CD4-positive, alpha-beta memory T cell (primary cell): ENCODE measurements at regions not wholly inside any gene's neighbourhood (a gene's known extent, or its start where the extent isn't known, plus 50 kb on each side); places are given as distances from the start of the nearest gene placed in this dataset.
"Not testable (repeated sequence)": the region's sequence is repeated elsewhere in the genome, so short reads cannot be mapped to it uniquely, and the experiment has no call there.

Source experiments
- CTCF ChIA-PET: fragments of 350-600 bp; sonication (Branson Sonifier 250); formaldehyde crosslinking; loops from one replicate; lab custom pipeline; 2021; ENCODE audit warnings: inconsistent platforms; ENCODE audit not compliant: partially characterized antibody; lab: Charles Lee
- POLR2A ChIA-PET: fragments of 350-600 bp; sonication (Branson Sonifier 250); formaldehyde crosslinking; loops from one replicate; lab custom pipeline; 2021; ENCODE audit not compliant: partially characterized antibody; lab: Charles Lee
- DNase-seq, 5 donors: peaks; one replicate each; pipeline versions ENCODE4 v3.0.0 to v3.0.0-alpha.2; 2020 to 2022; ENCODE audit warnings: mixed read lengths in 1 of 5
- H3K27ac ChIP-seq: one replicate; pipeline ENCODE4 v1.7.0; 2013; ENCODE audit warnings: low read depth, low read length
- H3K27me3 ChIP-seq: 2 replicates; pipeline ENCODE4 v1.7.0; 2013; ENCODE audit warnings: mild to moderate bottlenecking, low read length, moderate library complexity; ENCODE audit not compliant: insufficient read depth
- H3K36me3 ChIP-seq: 2 replicates; pipeline ENCODE4 v1.7.0; 2013; ENCODE audit warnings: mild to moderate bottlenecking, low read length, moderate library complexity; ENCODE audit not compliant: insufficient read depth
- H3K4me1 ChIP-seq: 2 replicates; pipeline ENCODE4 v1.7.0; 2013; ENCODE audit warnings: mild to moderate bottlenecking, low read length, moderate library complexity; ENCODE audit not compliant: insufficient read depth
- H3K4me3 ChIP-seq, 2 donors: one replicate each; pipeline ENCODE4 v1.7.0; 2013; ENCODE audit warnings: low read length in 2 of 2, mild to moderate bottlenecking in 1 of 2
- H3K9me3 ChIP-seq, 2 donors: one replicate each; pipeline ENCODE4 v1.7.0; 2013; ENCODE audit warnings: low read length in 2 of 2, control low read depth in 1 of 2; ENCODE audit not compliant: control insufficient read depth in 1 of 2
- H3K27ac Mint-ChIP-seq, 7 donors: one replicate each; pipeline ENCODE4 v1.8.0; 2020 to 2021; ENCODE audit warnings: mixed read lengths in 7 of 7, mild to moderate bottlenecking in 6 of 7, inconsistent platforms in 3 of 7, moderate library complexity in 3 of 7
- H3K27me3 Mint-ChIP-seq, 2 donors: one replicate each; pipeline ENCODE4 v1.8.0; 2020 to 2021; ENCODE audit warnings: mixed read lengths in 2 of 2
- H3K36me3 Mint-ChIP-seq, 2 donors: one replicate each; pipeline ENCODE4 v1.8.0; 2020 to 2021; ENCODE audit warnings: mixed read lengths in 2 of 2, inconsistent platforms in 1 of 2, mild to moderate bottlenecking in 1 of 2
- H3K4me1 Mint-ChIP-seq, 4 donors: one replicate each; pipeline ENCODE4 v1.8.0; 2020 to 2021; ENCODE audit warnings: mixed read lengths in 4 of 4, mild to moderate bottlenecking in 1 of 4
- H3K4me3 Mint-ChIP-seq, 8 donors: one replicate each; pipeline ENCODE4 v1.8.0; 2020 to 2021; ENCODE audit warnings: mixed read lengths in 8 of 8, mild to moderate bottlenecking in 7 of 8, moderate library complexity in 6 of 8, inconsistent platforms in 3 of 8
- H3K9me3 Mint-ChIP-seq, 8 donors: one replicate each; pipeline ENCODE4 v1.8.0; 2020 to 2021; ENCODE audit warnings: mixed read lengths in 8 of 8, mild to moderate bottlenecking in 5 of 8, inconsistent platforms in 3 of 8, moderate library complexity in 1 of 8
- intact Hi-C: fragments of 100-400 bp; cut with micrococcal nuclease; formaldehyde crosslinking; loops from one replicate; pipeline ENCODE4 v1.15.1; 2023

GRCh38 chr2:125398738-125399524 is 1257.0 kb upstream of the GYPC start:
- Mint-ChIP-seq H3K27me3 (no peaks in the 10 kb centered on the region), H3K4me1 (no peaks in the 10 kb centered on the region), H3K4me3 (no peak overlapping the region), H3K36me3 (no peaks in the 10 kb centered on the region), H3K27ac (no peak overlapping the region), H3K9me3 (peaks cover 3 to 27% (median 4%) of the 10 kb centered on the region in 8 donors)
- Histone ChIP-seq H3K9me3 (no peaks in the 10 kb centered on the region), H3K36me3 (no peaks in the 10 kb centered on the region), H3K4me1 (no peaks in the 10 kb centered on the region), H3K27ac (no peak overlapping the region), H3K4me3 (no peak overlapping the region), H3K27me3 (no peaks in the 10 kb centered on the region)
- ChIA-PET POLR2A (no interaction called here), CTCF (no interaction called here)
- no peak for DNase-seq
- intact Hi-C loops, result no loop called here

DNA sequence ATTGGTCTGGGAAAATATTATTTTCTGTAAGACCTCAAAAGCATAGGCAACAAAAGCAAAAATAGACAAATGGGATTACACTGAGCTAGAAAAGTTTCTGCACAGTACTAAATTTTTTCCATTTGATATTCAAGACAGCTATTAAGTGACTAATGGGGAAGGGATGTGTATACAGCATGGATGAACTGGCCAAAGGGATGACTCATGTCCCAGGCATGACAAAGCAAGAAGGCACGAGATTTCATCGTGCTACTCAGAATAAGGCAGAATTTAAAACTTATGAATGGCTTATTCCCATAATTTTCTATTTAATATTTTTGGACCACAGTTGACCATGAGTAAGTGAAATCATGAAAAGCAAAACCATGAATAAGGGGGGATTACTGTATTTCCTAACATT is 1250.1 kb upstream of the GYPC start:
- no peaks in the 10 kb centered on the region for H3K9me3 ChIP-seq
- intact Hi-C loops, result no loop called here
- ChIA-PET CTCF (no interaction called here), POLR2A (no interaction called here)
- Mint-ChIP-seq H3K4me3 (no peak overlapping the region), H3K27ac (no peak overlapping the region), H3K36me3 (no peaks in the 10 kb centered on the region), H3K4me1 (no peaks in the 10 kb centered on the region), H3K27me3 (no peaks in the 10 kb centered on the region), H3K9me3 (peaks cover 0 to 14% (median 6%) of the 10 kb centered on the region in 8 donors)
- no peak for DNase-seq
- H3K4me3 ChIP-seq, result no peak overlapping the region
- no peaks in the 10 kb centered on the region for H3K36me3 ChIP-seq
- H3K4me1 ChIP-seq, result no peaks in the 10 kb centered on the region
- H3K27ac ChIP-seq, result no peak overlapping the region
- H3K27me3 ChIP-seq, result no peaks in the 10 kb centered on the region

DNA sequence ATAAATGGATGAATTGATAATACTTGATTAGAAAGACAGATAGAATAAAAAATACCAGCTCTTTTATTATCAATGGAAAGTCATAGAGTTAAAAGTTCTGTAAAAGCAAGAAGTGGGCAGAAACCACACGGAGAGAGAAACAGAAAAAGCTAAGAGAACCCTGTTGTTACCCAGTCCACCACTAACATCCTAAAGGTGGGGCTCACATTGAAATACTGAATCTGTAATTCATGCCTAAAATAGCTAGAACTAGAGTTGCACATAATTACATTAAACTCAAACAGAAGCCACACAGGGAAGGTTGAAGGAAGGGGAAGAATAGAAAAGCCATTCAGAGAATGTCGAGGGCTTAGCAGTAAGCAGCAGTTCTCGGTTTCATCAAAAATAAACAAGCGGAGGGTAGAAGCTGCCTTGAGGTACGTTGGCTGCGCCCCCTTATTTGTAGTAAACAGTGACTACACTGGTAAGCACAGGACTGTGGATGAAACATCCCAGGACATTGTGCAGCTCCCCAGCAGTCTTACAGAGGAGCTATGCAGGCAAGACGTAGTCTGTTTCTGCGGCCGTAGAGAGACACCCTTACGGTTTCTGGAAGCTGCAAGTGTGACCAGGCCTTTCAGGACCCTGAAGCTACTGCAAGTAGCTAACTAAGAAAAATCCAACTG is 1247.0 kb upstream of the GYPC start:
- Histone ChIP-seq H3K4me1 (no peaks in the 10 kb centered on the region), H3K9me3 (no peaks in the 10 kb centered on the region), H3K27me3 (no peaks in the 10 kb centered on the region), H3K27ac (no peak overlapping the region), H3K4me3 (no peak overlapping the region), H3K36me3 (no peaks in the 10 kb centered on the region)
- Mint-ChIP-seq H3K4me3 (no peak overlapping the region), H3K4me1 (no peaks in the 10 kb centered on the region), H3K9me3 (peaks cover 0 to 10% (median 3%) of the 10 kb centered on the region in 8 donors), H3K27ac (no peak overlapping the region), H3K36me3 (no peaks in the 10 kb centered on the region), H3K27me3 (no peaks in the 10 kb centered on the region)
- intact Hi-C loops, result no loop called here
- CTCF ChIA-PET, result no interaction called here
- no peak for DNase-seq
- POLR2A ChIA-PET, result no interaction called here

- Histone ChIP-seq H3K36me3 (no peaks in the 10 kb centered on the region), H3K27ac (no peak overlapping the region), H3K4me1 (no peaks in the 10 kb centered on the region), H3K4me3 (no peak overlapping the region), H3K9me3 (no peaks in the 10 kb centered on the region), H3K27me3 (no peaks in the 10 kb centered on the region)
- peaks cover 0 to 12% (median 5%) of the 10 kb centered on the region in 8 donors for H3K9me3 Mint-ChIP-seq
- intact Hi-C loops, result no loop called here
- H3K4me3 Mint-ChIP-seq, result no peak overlapping the region
- no peaks in the 10 kb centered on the region for H3K36me3 Mint-ChIP-seq
- H3K27me3 Mint-ChIP-seq, result no peaks in the 10 kb centered on the region
- no peak overlapping the region for H3K27ac Mint-ChIP-seq
- no peak for DNase-seq
- no peaks in the 10 kb centered on the region for H3K4me1 Mint-ChIP-seq
- ChIA-PET CTCF (no interaction called here), POLR2A (no interaction called here)
These were observed 1237.5 kb upstream of the GYPC start for GRCh38 chr2:125418483-125418882.

DNA sequence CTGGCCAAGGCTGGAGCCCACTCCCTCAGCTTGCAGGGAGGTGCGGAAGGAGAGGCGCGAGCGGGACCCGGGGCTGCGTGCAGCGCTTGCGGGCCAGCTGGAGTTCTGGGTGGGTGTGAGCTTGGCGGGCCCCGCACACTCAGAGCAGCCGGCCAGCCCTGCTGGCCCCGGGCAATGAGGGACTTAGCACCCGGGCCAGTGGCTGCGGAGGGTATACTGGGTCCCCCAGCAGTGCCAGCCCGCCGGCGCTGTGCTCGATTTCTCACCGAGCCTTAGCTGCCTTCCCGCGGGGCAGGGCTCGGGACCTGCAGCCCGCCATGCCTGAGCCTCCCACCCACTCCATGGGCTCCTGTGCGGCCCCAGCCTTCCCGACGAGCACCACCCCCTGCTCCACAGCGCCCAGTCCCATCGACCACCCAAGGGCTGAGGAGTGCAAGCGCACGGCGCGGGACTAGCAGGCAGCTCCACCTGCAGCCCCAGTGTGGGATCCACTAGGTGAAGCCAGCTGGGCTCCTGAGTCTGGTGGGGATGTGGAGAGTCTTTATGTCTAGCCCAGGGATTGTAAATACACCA is 1233.7 kb upstream of the GYPC start:
- DNase-seq, H3K4me3 ChIP-seq, CTCF ChIA-PET, POLR2A ChIA-PET, intact Hi-C loops, H3K4me3 Mint-ChIP-seq, H3K4me1 ChIP-seq, H3K36me3 Mint-ChIP-seq, H3K27ac ChIP-seq, H3K9me3 ChIP-seq, H3K27me3 Mint-ChIP-seq, H3K27me3 ChIP-seq, H3K27ac Mint-ChIP-seq, H3K4me1 Mint-ChIP-seq, H3K36me3 ChIP-seq: not testable (repeated sequence)
- peaks cover 0 to 12% (median 5%) of the 10 kb centered on the region in 8 donors for H3K9me3 Mint-ChIP-seq

DNA sequence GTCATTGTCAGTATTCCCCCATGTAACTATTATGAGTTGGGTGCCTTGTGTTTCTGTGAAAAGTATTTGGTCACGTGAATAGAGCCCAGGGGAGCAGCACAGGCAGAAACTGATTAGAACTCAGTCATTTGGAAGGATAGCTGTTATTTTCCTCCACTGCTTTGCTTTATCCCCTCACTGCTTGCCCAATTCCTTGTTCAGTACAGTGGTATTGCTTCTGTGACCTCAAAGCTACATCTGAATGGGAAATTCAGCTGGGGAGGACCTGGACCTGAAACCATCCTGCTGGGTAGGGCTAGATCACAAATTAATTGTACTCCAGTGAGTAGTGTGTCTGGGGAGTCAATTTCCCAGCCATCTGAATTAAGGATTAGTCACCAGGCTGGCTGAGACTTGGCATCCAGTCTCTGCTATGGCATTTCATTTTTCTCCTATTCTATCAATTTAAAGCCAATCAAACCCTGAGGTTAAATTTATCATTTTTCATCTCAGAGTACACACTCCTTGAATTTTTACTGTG is 1231.6 kb upstream of the GYPC start:
- no peaks in the 10 kb centered on the region for H3K36me3 ChIP-seq
- H3K4me3 ChIP-seq, result no peak overlapping the region
- no peak for DNase-seq
- CTCF ChIA-PET, result no interaction called here
- peaks cover 0 to 11% (median 5%) of the 10 kb centered on the region in 8 donors for H3K9me3 Mint-ChIP-seq
- no peaks in the 10 kb centered on the region for H3K9me3 ChIP-seq
- intact Hi-C loops, result no loop called here
- no peaks in the 10 kb centered on the region for H3K27me3 ChIP-seq
- H3K27ac Mint-ChIP-seq, result no peak overlapping the region
- POLR2A ChIA-PET, result no interaction called here
- no peak overlapping the region for H3K4me3 Mint-ChIP-seq
- H3K27ac ChIP-seq, result no peak overlapping the region
- H3K36me3 Mint-ChIP-seq, result no peaks in the 10 kb centered on the region
- H3K4me1 Mint-ChIP-seq, result no peaks in the 10 kb centered on the region
- H3K4me1 ChIP-seq, result no peaks in the 10 kb centered on the region
- H3K27me3 Mint-ChIP-seq, result no peaks in the 10 kb centered on the region

DNA sequence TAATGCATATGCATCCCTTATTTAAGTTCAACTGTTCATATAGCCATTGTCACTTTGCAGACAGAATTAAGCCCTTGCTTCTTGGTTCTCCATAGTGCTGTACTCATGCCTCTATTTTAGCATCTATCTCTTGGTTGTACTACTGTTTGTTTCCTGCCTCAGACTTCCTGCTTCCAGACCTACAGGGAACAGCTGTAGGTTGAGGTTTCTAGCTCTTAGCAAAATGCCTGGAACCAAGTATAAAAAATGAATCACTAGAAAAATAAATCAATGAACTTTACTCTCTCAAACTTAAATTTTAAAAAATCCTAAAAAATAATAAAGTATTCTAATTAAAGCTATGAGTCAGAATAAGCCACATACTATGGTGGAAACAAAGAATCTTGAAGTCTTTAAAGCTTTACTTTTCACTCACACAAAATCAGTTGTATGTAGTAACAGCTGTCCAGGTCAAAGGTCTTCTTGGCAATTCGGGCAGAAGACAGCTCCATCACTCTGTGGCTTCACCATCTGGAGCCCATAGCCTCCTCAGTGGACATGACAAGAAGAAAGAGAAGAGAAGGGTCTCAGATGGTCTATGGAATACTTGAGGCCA is 1228.1 kb upstream of the GYPC start:
- no peak for DNase-seq
- ChIA-PET CTCF (no interaction called here), POLR2A (no interaction called here)
- H3K4me1 Mint-ChIP-seq, result no peaks in the 10 kb centered on the region
- no peak overlapping the region for H3K27ac Mint-ChIP-seq
- H3K9me3 Mint-ChIP-seq, result peaks cover 0 to 9% (median 3%) of the 10 kb centered on the region in 8 donors
- no peaks in the 10 kb centered on the region for H3K36me3 ChIP-seq
- no peaks in the 10 kb centered on the region for H3K27me3 Mint-ChIP-seq
- H3K9me3 ChIP-seq, result no peaks in the 10 kb centered on the region
- H3K4me3 Mint-ChIP-seq, result no peak overlapping the region
- intact Hi-C loops, result no loop called here
- H3K27ac ChIP-seq, result no peak overlapping the region
- no peaks in the 10 kb centered on the region for H3K27me3 ChIP-seq
- no peaks in the 10 kb centered on the region for H3K36me3 Mint-ChIP-seq
- H3K4me1 ChIP-seq, result no peaks in the 10 kb centered on the region
- H3K4me3 ChIP-seq, result no peak overlapping the region
